Ovary (tissue), 3 donors: ENCODE measurements at regions not wholly inside any gene's neighbourhood (a gene's known extent, or its start where the extent isn't known, plus 50 kb on each side); places are given as distances from the start of the nearest gene placed in this dataset.

Source experiments
- POLR2A ChIP-seq: fragments of 450-650 bp; IDR thresholded peaks from one replicate; pipeline ENCODE4 v1.6.1; 2017; ENCODE audit warnings: antibody characterized with exemption, mild to moderate bottlenecking, moderate library complexity
- TF ChIP-seq, protein P1 (sequence below), 3 donors: fragments of 450-650 bp in 2 of 3; fragments of 200-600 bp in 1 of 3; IDR thresholded peaks; one replicate each; pipeline versions ENCODE4 v1.5.1 to v1.8.0; 2016 to 2022; ENCODE audit warnings: antibody characterized with exemption in 3 of 3, mild to moderate bottlenecking in 1 of 3
- donor health status: DM: no; HTN: no; CAD: no.

DNA sequence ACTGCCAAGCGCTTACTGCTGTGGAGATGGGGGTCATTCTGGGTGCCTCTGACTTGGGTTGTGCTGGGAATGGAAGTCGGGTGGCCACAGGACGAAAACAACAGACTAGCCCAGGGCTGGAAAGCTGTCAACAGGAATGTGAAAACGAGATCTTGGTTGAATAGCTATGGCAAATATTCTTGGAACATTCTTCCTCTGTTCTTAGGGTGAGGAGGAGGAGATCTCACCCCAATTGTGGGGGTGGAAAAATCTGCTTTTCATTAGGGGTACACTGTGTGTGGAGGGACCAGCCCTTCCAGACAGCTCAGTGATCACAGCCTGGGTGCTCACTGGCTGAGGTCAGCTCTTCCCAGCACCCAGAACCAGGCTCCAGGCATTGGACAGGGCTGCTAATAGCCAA, 52.0 kb upstream of the PRSS23 start:
- no peak for TF ChIP-seq POLR2A
- TF ChIP-seq, protein P1, sequence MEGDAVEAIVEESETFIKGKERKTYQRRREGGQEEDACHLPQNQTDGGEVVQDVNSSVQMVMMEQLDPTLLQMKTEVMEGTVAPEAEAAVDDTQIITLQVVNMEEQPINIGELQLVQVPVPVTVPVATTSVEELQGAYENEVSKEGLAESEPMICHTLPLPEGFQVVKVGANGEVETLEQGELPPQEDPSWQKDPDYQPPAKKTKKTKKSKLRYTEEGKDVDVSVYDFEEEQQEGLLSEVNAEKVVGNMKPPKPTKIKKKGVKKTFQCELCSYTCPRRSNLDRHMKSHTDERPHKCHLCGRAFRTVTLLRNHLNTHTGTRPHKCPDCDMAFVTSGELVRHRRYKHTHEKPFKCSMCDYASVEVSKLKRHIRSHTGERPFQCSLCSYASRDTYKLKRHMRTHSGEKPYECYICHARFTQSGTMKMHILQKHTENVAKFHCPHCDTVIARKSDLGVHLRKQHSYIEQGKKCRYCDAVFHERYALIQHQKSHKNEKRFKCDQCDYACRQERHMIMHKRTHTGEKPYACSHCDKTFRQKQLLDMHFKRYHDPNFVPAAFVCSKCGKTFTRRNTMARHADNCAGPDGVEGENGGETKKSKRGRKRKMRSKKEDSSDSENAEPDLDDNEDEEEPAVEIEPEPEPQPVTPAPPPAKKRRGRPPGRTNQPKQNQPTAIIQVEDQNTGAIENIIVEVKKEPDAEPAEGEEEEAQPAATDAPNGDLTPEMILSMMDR (IDR thresholded peaks at IDR 0.05), result no peak
